ENCODE measurements at regions not wholly inside any gene's neighbourhood (a gene's known extent, or its start where the extent isn't known, plus 50 kb on each side); places are given as distances from the start of the nearest gene placed in this dataset.
"Not testable (repeated sequence)": the region's sequence is repeated elsewhere in the genome, so short reads cannot be mapped to it uniquely, and the experiment has no call there.

DNA sequence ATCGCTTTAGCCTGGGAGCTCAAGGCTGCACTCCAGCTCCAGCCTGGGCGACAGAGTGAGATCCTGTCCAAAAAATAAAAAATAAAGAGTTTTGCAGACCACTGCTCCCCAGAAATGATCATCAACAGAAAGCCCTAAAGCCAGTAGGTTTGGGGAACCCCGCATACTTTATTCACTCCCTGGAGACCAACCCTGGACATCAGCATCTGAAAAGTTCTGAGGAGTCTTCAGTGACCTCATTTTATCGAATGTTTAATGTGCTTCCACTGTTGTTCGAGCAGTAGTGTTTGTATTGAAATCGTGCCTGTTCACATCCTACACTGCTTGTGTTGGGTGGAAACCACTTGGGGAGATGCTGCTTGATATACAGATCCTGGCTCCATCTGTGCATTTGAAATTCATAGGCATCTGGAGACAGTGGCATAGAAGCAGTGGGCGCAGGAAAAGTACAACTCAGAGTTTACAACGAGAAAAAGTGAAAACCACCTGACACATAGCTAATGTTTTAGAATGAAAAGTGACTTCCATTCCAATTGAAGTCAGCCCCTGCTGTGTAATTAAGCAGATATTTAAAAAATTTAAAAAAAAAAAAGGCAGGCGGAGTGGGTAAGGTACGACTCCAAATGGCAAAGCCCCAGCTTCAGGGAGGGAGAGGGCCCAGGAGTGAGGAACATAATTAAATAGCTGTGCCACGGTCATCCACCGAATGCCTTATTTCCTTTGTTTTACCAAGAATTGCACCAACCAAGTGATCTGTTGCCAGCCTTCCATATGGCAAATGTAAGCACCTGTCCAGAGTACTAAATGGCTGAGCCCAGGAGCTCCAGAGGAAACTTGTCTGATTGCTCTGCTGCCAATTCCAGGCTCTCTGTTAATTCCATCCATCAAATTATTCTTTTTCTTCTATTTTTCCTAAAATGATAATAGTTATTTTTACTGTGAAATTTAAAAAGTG is 100.4 kb upstream of the NAA20 start:
- Mint-ChIP-seq H3K27me3 (ENCODE audit: unreplicated experiment) (no peaks in the 10 kb centered on the region), H3K4me3 (ENCODE audit: low read depth, unreplicated experiment) (no peak overlapping the region), H3K36me3 (ENCODE audit: insufficient read depth, unreplicated experiment) (no peaks in the 10 kb centered on the region), H3K27ac (ENCODE audit: unreplicated experiment) (no peak overlapping the region), H3K4me1 (ENCODE audit: low read depth, unreplicated experiment) (peaks cover 13% of the 10 kb centered on the region), H3K9me3 (ENCODE audit: low read depth, unreplicated experiment) (no peaks in the 10 kb centered on the region)
- CTCF ChIA-PET = interaction anchor here (0.8 kb wide), 1 partner anchor 16 kb away, joined by 6 read pairs; no protein-coding TSS in a partner anchor
- TF ChIP-seq, protein P1, sequence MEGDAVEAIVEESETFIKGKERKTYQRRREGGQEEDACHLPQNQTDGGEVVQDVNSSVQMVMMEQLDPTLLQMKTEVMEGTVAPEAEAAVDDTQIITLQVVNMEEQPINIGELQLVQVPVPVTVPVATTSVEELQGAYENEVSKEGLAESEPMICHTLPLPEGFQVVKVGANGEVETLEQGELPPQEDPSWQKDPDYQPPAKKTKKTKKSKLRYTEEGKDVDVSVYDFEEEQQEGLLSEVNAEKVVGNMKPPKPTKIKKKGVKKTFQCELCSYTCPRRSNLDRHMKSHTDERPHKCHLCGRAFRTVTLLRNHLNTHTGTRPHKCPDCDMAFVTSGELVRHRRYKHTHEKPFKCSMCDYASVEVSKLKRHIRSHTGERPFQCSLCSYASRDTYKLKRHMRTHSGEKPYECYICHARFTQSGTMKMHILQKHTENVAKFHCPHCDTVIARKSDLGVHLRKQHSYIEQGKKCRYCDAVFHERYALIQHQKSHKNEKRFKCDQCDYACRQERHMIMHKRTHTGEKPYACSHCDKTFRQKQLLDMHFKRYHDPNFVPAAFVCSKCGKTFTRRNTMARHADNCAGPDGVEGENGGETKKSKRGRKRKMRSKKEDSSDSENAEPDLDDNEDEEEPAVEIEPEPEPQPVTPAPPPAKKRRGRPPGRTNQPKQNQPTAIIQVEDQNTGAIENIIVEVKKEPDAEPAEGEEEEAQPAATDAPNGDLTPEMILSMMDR (IDR thresholded peaks at IDR 0.05; ENCODE audit: unreplicated experiment) = no peak
- intact Hi-C loops (cut with micrococcal nuclease; ENCODE audit: unreplicated experiment) = no loop called here
- DNase-seq = no peak
- BruUV-seq (replicated peaks) = no TSS peak

DNA sequence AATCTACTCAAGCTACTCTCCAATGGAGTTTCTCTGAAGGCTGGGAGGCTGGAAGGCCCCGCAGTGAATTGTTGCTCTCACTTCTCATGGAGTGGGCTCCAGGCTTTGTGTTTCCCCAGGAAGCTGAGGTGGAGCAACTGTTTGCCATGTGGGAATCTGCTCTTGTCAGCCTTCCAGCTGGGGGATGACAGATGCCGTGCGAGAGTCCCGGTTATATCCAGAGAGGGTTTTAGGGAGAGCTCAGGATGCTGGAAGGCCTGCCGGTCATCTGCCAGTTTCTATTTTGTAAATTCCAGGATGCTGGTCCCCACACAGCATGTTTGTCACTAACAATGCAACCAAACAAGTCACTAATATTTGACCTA is 98.2 kb upstream of the NAA20 start:
- CTCF ChIA-PET = no interaction called here
- H3K4me3 Mint-ChIP-seq (ENCODE audit: low read depth, unreplicated experiment) = no peak overlapping the region

DNA sequence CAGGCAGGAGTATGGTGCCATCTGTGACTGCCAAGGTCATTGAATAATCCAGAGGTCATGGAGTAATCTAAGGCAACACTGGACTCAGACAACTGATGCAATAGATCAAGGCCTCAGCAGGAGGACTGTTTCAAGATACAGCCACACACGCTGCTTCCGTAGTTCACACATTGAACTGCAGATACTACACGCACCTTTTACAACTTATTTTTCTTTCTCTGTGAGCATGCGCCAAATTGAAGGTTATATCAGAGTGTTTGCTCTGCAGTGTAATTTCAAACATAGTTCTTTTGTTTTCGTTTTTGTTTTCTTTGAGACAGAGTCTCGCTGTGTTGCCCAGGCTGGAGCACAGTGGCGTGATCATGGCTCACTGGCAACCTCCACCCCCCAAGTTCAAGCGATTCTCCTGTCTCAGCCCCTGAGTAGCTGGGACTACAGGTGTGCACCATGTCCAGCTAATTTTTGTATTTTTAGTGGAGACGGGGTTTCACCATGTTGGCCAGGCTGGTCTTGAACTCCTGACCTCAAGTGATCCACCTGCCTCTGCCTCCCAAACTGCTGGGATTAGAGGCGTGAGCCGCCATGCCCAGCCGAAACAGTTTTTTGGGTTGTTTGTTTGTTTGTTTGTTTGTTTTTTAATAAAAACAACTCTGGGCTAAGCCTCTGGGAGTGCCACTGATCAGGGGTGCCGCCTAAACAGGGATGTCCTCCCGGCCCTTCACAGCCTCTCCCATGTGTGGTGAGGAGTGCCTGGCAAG is 96.6 kb upstream of the NAA20 start:
- BruUV-seq (replicated peaks) = no TSS peak
- CTCF ChIA-PET = interaction anchor here (1.0 kb wide), 1 partner anchor 34 kb away, joined by 3 read pairs; no protein-coding TSS in a partner anchor
- TF ChIP-seq, protein P1 (IDR thresholded peaks at IDR 0.05; ENCODE audit: unreplicated experiment) = no peak
- H3K36me3 Mint-ChIP-seq (ENCODE audit: insufficient read depth, unreplicated experiment) = no peaks in the 10 kb centered on the region
- no peak overlapping the region for H3K27ac Mint-ChIP-seq (ENCODE audit: unreplicated experiment)
- intact Hi-C loops (cut with micrococcal nuclease; ENCODE audit: unreplicated experiment) = no loop called here
- H3K9me3 Mint-ChIP-seq (ENCODE audit: low read depth, unreplicated experiment) = no peaks in the 10 kb centered on the region
- H3K4me3 Mint-ChIP-seq (ENCODE audit: low read depth, unreplicated experiment) = no peak overlapping the region
- no peaks in the 10 kb centered on the region for H3K27me3 Mint-ChIP-seq (ENCODE audit: unreplicated experiment)
- DNase-seq = no peak
- no peaks in the 10 kb centered on the region for H3K4me1 Mint-ChIP-seq (ENCODE audit: low read depth, unreplicated experiment)

More for the DNA sequence above, 98.2 kb upstream of the NAA20 start:
- H3K27me3 Mint-ChIP-seq (ENCODE audit: unreplicated experiment) = no peaks in the 10 kb centered on the region
- no peak for DNase-seq
- intact Hi-C loops (cut with micrococcal nuclease; ENCODE audit: unreplicated experiment) = no loop called here
- H3K4me1 Mint-ChIP-seq (ENCODE audit: low read depth, unreplicated experiment) = peaks cover 12% of the 10 kb centered on the region
- no peaks in the 10 kb centered on the region for H3K9me3 Mint-ChIP-seq (ENCODE audit: low read depth, unreplicated experiment)
- no TSS peak for BruUV-seq (replicated peaks)
- TF ChIP-seq, protein P1 (IDR thresholded peaks at IDR 0.05; ENCODE audit: unreplicated experiment) = no peak
- H3K36me3 Mint-ChIP-seq (ENCODE audit: insufficient read depth, unreplicated experiment) = no peaks in the 10 kb centered on the region
- H3K27ac Mint-ChIP-seq (ENCODE audit: unreplicated experiment) = no peak overlapping the region

DNA sequence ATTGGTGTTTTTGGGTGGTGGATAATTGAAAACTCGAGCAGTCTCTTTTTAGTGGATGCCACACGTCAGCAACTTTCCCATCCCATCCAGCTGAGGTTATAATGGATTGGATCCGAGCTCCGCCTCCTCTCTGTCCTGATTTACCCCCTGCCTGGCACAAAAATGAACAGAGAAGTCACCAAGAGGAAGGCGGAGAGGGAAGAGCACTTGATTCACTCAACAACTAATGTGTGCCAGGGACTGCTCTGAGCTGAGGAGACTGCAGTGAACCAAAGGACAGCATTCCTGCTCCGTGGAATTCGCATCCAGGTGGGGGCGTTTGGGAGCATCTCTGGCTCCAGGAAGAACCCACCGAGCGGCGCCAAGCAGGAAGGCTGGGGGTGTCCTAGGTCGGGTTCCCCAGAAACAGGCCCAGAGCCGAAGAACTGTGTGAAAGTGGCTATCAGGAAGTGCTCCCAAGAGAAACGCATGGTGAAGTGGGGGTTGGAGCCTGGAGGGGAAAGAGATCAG is 95.8 kb upstream of the NAA20 start:
- CTCF ChIA-PET = interaction anchor here (1.0 kb wide), 1 partner anchor 35 kb away, joined by 3 read pairs; no protein-coding TSS in a partner anchor
- TF ChIP-seq, protein P1 (IDR thresholded peaks at IDR 0.05; ENCODE audit: unreplicated experiment) = no peak
- Mint-ChIP-seq H3K4me3 (ENCODE audit: low read depth, unreplicated experiment) (no peak overlapping the region), H3K4me1 (ENCODE audit: low read depth, unreplicated experiment) (no peaks in the 10 kb centered on the region), H3K27me3 (ENCODE audit: unreplicated experiment) (no peaks in the 10 kb centered on the region), H3K27ac (ENCODE audit: unreplicated experiment) (no peak overlapping the region), H3K36me3 (ENCODE audit: insufficient read depth, unreplicated experiment) (no peaks in the 10 kb centered on the region), H3K9me3 (ENCODE audit: low read depth, unreplicated experiment) (no peaks in the 10 kb centered on the region)
- BruUV-seq (replicated peaks) = no TSS peak
- no peak for DNase-seq
- intact Hi-C loops (cut with micrococcal nuclease; ENCODE audit: unreplicated experiment) = no loop called here

DNA sequence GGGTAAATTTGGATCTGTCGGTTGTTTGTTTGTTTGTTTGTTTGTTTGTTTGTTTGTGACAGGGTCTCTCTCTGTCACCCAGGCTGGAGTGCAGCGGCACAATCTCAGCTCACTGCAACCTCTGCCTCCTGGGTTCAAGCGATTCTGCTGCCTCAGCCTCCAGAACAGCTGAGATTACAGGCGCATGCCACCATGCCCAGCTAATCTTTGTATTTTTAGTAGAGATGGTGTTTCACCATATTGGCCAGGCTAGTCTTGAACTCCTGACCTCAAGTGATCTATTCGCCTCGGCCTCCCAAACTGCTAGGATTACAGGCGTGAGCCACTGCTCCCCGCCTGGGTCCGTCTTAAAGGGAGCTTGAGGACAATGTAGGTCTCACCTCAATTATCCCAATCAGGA is 95.3 kb upstream of the NAA20 start:
- H3K27me3 Mint-ChIP-seq (ENCODE audit: unreplicated experiment); intact Hi-C loops (cut with micrococcal nuclease; ENCODE audit: unreplicated experiment); H3K4me3 Mint-ChIP-seq (ENCODE audit: low read depth, unreplicated experiment); H3K4me1 Mint-ChIP-seq (ENCODE audit: low read depth, unreplicated experiment); DNase-seq; CTCF ChIA-PET; H3K27ac Mint-ChIP-seq (ENCODE audit: unreplicated experiment); H3K9me3 Mint-ChIP-seq (ENCODE audit: low read depth, unreplicated experiment); BruUV-seq (replicated peaks); H3K36me3 Mint-ChIP-seq (ENCODE audit: insufficient read depth, unreplicated experiment): not testable (repeated sequence)
